ENCODE measurements at regions not wholly inside any gene's neighbourhood (a gene's known extent, or its start where the extent isn't known, plus 50 kb on each side); places are given as distances from the start of the nearest gene placed in this dataset.
"Not testable (repeated sequence)": the region's sequence is repeated elsewhere in the genome, so short reads cannot be mapped to it uniquely, and the experiment has no call there.

- DNase-seq = no peak
Measured at GRCh38 chr1:189158155-189158554, 1319.5 kb downstream of the BRINP3 start.

GRCh38 chr1:189175889-189176288, 1301.8 kb downstream of the BRINP3 start:
- DNase-seq = no peak

DNA sequence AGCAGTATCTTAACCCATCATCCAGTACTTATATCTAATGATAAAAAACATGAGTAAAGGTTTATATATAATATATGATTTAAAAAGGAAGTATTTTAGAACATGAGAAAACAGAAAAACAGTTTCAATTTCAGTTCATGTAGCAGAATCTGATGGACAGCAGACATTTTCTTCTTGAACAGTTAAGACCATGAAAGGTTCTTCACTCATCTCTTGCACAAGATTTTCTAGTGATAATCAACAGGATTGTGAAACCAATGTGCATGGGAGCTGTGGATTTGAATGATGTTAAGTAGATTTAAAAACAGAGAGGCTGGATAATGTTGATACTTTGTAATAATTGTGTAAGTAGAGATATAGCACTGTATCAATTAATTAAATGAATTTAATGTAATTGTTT, 1297.6 kb downstream of the BRINP3 start:
- DNase-seq = no peak

- no peak for DNase-seq
Measured at GRCh38 chr1:189185097-189185496, 1292.6 kb downstream of the BRINP3 start.

DNA sequence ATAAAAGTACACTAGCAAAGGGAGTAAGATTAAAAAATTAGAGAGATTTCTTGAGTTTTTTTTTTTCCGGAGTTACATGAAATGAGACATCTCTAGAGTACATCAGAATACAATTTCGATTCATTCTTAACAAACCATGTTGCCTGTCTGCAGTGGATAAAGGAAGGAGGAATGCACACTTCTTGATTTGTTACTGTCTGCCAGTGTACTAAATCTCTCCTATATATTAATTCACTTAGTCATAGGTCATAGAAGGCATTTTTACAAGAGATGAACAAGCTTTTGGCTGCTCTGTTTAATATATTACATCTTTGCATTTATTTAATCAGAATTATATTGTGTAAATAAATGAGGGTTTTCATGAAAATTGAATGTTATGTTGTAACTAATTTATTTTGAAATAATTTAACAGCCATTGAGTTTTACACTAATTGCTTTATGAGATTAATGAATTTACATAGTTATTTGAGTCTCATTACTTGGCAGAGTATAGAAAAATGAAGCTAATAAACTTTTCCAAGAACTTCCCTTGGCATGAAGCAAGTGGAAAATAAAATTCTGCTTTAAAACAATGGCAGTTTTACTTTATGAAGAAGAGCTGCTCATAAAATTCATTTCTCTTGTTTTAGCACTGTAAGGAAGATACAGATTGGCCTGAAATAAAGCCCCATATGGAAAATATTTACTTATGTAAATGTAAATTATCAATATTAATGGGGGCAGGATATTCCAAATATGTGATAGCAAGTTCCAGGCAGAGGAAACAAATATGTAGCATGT, 1284.7 kb downstream of the BRINP3 start:
- DNase-seq = no peak

DNA sequence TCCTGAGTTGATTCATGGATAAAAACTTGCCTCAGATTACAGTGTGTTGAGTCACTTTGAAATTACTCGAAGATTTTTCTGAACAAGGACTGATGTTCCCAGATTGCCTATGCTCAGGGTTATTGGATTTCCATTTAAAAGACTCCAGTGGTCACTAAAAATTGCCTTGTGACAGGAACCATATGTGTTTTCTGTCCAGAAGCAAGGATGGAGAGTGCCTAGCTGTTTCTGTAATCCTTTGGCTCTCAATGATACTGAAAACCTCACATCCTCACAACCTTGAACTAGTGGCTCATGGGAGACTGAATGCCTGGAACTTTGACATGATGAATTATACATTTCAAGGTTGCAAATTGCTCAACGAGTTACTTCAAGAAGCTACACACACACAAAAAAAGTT, 1271.8 kb downstream of the BRINP3 start:
- DNase-seq = no peak

DNA sequence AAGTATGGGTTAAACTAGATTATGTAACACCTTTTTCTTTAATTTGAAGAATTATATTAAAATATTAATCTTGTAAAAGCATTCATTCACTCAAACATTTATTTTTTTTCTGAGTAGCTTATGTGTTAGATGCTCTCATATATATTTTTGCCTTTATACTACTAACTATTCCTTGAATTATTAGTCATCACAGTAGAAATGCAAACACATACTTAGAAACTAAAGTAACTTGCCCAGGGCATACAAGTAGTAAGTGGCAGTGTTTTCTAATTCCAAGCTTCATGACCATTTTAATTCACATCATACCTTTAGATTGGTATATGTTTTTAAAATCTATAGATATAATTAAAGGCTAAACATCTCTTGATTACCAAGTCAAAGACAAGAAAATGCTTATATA, 1271.0 kb downstream of the BRINP3 start:
- no peak for DNase-seq

GRCh38 chr1:189211742-189212141, 1265.9 kb downstream of the BRINP3 start:
- no peak for DNase-seq

DNA sequence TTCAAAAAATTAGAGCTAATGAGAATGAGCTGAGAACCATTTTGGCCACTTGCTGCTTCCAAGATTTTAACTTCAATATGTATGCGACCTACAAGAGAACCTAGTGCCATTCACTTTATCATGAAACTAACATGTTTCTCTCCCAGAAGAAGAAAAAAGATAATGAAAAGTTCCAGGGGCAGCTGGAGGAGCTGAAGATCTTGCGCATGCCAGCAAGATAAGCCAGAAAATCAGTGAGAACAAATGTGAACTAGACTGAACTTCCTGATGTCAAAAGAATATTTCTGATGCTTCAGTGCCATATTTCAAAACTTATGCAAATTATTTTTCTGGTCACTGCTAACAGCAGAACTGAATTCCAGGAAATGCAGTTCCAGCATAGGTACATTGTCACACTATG, 1265.1 kb downstream of the BRINP3 start:
- DNase-seq = no peak

- no peak for DNase-seq
Measured at GRCh38 chr1:189216886-189217285, 1260.8 kb downstream of the BRINP3 start.

- no peak for DNase-seq
Measured at GRCh38 chr1:189217646-189218045, 1260.0 kb downstream of the BRINP3 start.

DNA sequence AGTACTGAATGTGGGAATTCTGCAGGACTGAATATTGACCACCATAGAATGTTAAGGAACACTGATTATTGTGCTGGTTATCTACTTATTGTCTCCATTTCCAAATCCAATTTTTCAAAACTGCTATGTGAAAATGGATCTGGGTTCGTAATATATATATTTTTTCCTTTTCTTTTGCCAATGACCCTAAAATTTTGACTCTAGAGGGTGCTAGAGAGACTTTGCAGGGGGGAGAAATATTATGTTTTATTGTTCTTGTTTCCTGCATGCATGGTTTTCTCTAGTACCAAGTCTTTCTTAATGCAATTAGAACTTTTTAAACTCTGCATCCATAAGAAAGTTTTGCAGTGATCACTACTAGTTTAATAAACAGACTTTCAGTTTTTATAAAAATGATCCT, 1256.9 kb downstream of the BRINP3 start:
- no peak for DNase-seq

DNA sequence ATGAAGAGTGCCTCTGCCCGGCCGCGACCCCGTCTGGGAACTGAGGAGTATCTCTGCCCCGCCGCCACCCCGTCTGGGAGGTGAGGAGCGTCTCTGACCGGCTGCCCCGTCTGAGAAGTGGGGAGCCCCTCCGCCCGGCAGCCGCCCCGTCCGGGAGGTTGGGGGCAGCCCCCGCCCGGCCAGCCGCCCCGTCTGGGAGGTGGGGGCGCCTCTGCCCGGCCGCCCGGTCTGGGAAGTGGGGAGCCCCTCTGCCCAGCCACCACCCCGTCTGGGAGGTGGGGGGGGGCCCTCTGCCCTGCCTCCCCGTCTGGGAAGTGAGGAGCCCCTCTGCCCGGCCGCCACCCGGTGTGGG, 1251.9 kb downstream of the BRINP3 start:
- not testable (repeated sequence) for DNase-seq

- no peak for DNase-seq
Measured at GRCh38 chr1:189226779-189227178, 1250.9 kb downstream of the BRINP3 start.

GRCh38 chr1:189237008-189237407, 1240.7 kb downstream of the BRINP3 start:
- DNase-seq = no peak

GRCh38 chr1:189253601-189254350, 1223.9 kb downstream of the BRINP3 start:
- DNase-seq = no peak

DNA sequence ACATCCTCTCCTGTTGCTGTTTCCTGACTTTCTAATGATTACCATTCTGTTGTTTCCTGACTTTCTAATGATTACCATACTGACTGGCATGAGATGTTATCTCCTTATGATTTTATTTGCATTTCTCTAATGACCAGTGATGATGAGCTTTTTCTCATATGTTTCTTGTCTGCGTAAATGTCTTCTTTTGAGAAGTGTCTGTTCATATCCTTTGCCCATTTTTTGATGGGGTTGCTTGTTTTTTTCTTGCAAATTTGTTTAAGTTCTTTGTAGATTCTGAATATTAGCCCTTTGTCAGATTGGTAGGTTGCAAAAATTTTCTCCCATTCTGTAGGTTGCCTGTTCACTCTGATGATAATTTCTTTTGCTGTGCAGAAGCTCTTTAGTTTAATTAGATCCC, 1216.5 kb downstream of the BRINP3 start:
- DNase-seq = not testable (repeated sequence)

DNA sequence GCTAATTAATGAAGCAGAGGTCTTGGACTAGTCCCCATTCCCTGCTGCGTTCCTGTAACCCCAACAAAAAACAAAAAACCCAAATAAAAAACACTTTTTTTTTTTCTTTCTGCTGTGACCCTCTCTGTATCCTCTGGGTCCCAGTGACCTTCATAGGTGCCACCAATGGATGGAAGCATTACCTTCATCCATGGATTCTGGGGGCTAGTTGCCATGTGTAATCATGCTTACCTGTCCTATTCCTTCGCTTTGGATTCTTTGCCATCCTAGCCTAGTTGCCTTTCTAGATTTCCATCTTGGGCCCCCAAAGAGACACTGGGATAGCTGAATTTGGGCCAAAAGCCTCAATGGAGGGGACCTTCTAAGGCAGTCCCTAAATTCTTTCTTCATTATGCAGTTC, 1208.7 kb downstream of the BRINP3 start:
- no peak for DNase-seq

DNA sequence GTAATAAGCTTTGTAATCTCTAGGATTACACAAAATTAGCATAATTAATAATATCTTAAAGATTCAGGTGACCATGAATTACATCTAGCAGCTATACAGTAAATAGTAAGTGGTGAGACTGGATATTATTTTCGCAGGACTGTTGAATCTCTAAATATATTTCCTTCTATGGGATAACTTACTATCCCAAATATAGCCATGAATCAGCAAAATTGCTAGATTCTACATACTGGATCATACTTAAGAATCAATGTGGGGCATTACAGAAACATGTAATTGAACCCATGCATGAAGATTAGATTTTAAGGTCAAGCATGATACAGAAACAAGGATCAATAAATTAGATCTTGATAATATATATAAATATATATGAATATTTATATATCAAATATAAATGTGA, 1203.4 kb downstream of the BRINP3 start:
- DNase-seq = no peak

DNA sequence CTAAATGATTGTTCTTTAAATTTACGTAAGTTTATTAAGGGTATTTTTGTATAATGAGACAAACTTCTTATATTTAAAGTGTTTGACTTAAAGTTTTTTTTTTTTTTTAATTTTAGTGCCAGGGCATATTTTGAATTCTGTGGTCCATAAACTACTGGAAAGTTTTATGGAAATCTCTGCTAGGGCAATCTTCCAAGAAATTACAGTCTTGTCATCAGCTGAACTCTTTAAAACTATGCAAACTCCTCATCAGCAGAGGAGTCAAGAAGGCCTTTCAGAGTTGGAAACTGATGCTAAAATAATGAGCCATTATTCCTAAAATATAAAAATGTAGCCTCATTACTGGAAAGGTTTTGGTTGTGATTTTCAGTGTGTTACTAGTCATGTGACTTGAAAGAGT, 1201.9 kb downstream of the BRINP3 start:
- no peak for DNase-seq

DNA sequence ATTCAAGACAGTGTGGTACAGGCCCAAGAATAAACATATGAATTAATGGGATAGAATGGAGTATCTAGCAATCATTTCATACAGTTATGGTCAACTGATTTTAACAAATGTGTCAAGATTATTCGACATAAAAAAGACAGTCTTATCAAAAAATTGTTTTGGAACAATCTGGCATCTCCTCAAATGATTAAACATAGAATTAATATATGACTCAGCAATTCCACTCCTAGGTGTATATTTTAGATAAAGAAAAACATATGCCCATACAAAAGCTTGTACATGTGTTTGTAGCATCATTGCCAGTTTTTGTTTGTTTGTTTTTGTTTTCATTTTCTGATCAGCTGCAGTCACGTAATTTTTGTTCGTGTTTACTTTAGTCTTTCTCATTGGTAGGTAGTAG, 1188.3 kb downstream of the BRINP3 start:
- DNase-seq = no peak

DNA sequence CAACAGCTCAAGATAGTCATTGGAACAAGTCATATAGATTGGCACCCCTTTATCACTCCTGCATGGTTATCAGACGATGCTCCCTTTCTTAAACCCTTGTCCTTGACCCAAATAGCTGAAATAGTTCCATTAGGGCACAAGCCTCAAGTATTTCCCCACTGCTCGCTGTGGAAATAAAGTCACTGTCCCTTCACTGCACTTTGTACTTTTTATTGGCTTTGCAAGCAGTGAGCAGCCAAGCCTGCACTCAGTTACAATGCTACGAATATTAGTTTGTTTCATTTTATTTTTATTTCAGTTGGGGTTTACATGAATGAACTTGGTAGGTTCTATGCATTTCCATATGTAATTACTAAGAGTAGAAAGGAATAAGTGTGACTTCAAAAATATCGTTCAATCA, 1176.4 kb downstream of the BRINP3 start:
- DNase-seq = no peak

DNA sequence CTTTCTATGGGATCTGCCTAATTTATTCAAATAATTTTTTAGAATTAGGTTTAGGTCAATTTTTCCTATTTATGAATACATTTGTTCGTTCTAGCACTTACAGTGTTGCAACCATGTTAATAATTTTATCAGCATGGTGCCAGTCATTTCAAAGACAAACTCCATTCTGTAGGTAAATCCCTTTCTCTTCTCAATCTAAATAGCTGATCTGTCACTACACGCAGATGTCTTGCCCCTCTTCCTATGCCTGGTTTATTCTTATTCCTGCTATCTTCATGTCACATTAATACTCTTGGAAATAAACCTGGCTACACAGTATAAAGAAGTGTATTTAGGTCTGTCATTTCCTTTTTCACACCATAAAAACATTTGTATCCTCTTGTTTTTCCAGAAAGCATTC, 1172.4 kb downstream of the BRINP3 start:
- no peak for DNase-seq

DNA sequence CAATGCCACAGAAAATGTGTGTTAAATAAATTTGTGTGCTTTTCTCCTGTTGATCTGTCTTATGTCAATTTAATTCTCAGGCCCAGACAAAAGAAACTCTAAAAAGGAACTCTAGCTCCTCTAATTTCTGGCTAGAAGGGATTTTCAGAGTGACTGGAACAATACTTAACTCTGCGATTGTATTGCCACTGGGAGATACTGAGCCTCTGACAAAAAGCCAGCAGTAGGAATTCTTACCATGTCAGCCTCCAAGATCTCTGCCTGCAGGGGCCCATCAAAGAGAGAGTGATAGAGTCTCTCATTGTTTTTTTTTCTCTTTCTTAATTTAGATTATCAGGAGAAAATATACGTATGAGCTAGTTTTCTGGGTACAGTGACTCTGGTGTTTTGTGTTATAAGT, 1165.7 kb downstream of the BRINP3 start:
- no peak for DNase-seq

- no peak for DNase-seq
Measured at GRCh38 chr1:189312499-189312898, 1165.2 kb downstream of the BRINP3 start.
